HEK293T (cell line): ENCODE measurements at regions not wholly inside any gene's neighbourhood (a gene's known extent, or its start where the extent isn't known, plus 50 kb on each side); places are given as distances from the start of the nearest gene placed in this dataset.

Experiments
- CTBP1 ChIP-seq: fragments of 450-650 bp; IDR thresholded peaks from 2 replicates; pipeline ENCODE4 v1.6.1; 2016; ENCODE audit warnings: borderline replicate concordance
- FOXA1 ChIP-seq: fragments of 450-650 bp; IDR thresholded peaks from 2 replicates; pipeline ENCODE4 v1.6.1; 2016; ENCODE audit warnings: mild to moderate bottlenecking
- FOXK2 ChIP-seq: fragments of 450-650 bp; IDR thresholded peaks from 2 replicates; pipeline ENCODE4 v1.6.1; 2016; ENCODE audit warnings: mild to moderate bottlenecking
- NFRKB ChIP-seq: fragments of 450-650 bp; IDR thresholded peaks from 2 replicates; pipeline ENCODE4 v1.6.1; 2016; ENCODE audit warnings: mild to moderate bottlenecking, moderate library complexity
- SP1 ChIP-seq: fragments of 450-650 bp; IDR thresholded peaks from 2 replicates; pipeline ENCODE4 v1.6.1; 2017
- SUZ12 ChIP-seq: fragments of 450-650 bp; IDR thresholded peaks from 2 replicates; pipeline ENCODE4 v1.6.1; 2016; ENCODE audit warnings: mild to moderate bottlenecking

- no peak for TF ChIP-seq SUZ12
- TF ChIP-seq FOXA1: no peak
- no peak for TF ChIP-seq FOXK2
- no peak for TF ChIP-seq SP1
- TF ChIP-seq NFRKB: no peak
- TF ChIP-seq CTBP1: no peak
These were observed 414.6 kb downstream of the PCDH7 start for GRCh38 chr4:31134720-31135119.
